Central memory CD8-positive, alpha-beta T cell (primary cell): ENCODE measurements at regions not wholly inside any gene's neighbourhood (a gene's known extent, or its start where the extent isn't known, plus 50 kb on each side); places are given as distances from the start of the nearest gene placed in this dataset.

Experiments
- ATAC-seq: fragments of 150-1000 bp; cut with Tn5 transposase; replicated peaks from 2 replicates; pipeline ENCODE4 v1.10.0; 2022; ENCODE audit warnings: mild to moderate bottlenecking, moderate FRiP score, moderate number of reproducible peaks; ENCODE audit not compliant: poor library complexity, severe bottlenecking; ENCODE audit errors: extremely low read depth
- DNase-seq, 2 donors: peaks; one replicate each; pipeline ENCODE4 v3.0.0; 2021; ENCODE audit warnings: low spot score in 2 of 2
- H3K27ac Mint-ChIP-seq: one replicate; pipeline ENCODE4 v1.8.0; 2022; ENCODE audit warnings: low read depth, mild to moderate bottlenecking, moderate library complexity, mixed read lengths
- H3K27me3 Mint-ChIP-seq: one replicate; pipeline ENCODE4 v1.8.0; 2022; ENCODE audit warnings: mixed read lengths
- H3K36me3 Mint-ChIP-seq: one replicate; pipeline ENCODE4 v1.8.0; 2022; ENCODE audit warnings: mild to moderate bottlenecking, moderate library complexity, mixed read lengths; ENCODE audit not compliant: insufficient read depth
- H3K4me1 Mint-ChIP-seq: one replicate; pipeline ENCODE4 v1.8.0; 2022; ENCODE audit warnings: mixed read lengths
- H3K4me3 Mint-ChIP-seq: one replicate; pipeline ENCODE4 v1.8.0; 2022; ENCODE audit warnings: mild to moderate bottlenecking, moderate library complexity, mixed read lengths
- H3K9me3 Mint-ChIP-seq: one replicate; pipeline ENCODE4 v1.8.0; 2022; ENCODE audit warnings: mixed read lengths

DNA sequence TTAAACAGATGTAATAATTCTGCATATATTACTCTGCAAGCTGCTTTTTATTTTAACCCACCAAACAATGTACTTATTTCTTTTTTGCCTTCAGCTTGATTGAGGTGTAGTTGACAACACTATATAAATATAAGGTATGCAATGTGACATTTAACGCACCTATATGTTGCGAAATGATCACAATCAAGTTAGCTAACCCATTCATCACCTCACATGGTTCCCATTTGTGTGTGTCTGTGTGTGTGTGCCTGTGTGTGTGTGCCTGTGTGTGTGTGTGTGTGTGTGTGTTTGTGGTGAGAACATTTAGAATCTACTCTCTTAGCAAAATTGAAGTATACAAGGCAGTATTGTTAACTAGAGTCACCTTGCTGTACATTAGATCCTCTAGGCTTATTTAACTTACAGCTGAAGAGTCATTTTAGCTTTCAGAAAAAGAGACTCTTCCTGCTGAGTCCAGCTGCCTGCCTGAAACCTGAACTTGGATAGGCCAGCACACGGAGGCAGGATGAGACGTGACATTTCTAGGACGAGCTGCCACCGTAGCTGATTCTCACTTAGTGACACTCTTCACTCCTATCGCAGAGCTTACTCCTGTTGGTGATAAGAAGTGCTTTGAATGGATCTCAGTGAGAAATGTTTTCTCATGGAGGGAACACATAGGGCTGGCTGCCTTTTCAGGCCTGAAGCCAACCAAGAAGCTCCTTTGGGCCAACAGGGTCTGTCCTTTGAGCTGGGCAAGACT lies 126.5 kb upstream of the RIPOR2 start:
- Mint-ChIP-seq H3K9me3 (no peaks in the 10 kb centered on the region), H3K27ac (peak overlapping the region; percentile 3), H3K27me3 (no peaks in the 10 kb centered on the region), H3K4me1 (peaks cover 4% of the 10 kb centered on the region), H3K36me3 (peaks cover 1% of the 10 kb centered on the region), H3K4me3 (no peak overlapping the region)
- DNase-seq = no peak
- no peak for ATAC-seq

DNA sequence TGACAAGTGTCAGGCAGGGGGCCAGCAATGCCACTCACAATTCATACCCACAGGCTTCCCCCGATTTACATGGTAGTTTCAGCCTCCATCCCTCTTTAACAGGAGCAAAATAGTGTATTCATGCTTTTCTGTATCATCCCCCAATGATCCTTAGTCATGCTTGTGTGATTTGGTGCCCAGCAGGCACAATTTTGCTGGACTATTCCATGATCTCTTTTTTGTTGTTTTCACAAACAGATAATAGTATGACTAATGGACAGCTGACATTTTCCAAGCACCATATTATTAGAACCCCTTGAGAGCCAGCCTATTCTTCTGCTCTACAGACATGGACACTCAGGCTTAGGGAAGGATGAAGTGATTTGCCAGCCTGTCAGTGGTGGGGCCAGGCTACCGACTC lies 128.2 kb upstream of the RIPOR2 start:
- H3K9me3 Mint-ChIP-seq = no peaks in the 10 kb centered on the region
- H3K4me3 Mint-ChIP-seq = no peak overlapping the region
- no peak for ATAC-seq
- no peaks in the 10 kb centered on the region for H3K36me3 Mint-ChIP-seq
- H3K27me3 Mint-ChIP-seq = no peaks in the 10 kb centered on the region
- no peaks in the 10 kb centered on the region for H3K4me1 Mint-ChIP-seq
- no peak for DNase-seq
- H3K27ac Mint-ChIP-seq = no peak overlapping the region

DNA sequence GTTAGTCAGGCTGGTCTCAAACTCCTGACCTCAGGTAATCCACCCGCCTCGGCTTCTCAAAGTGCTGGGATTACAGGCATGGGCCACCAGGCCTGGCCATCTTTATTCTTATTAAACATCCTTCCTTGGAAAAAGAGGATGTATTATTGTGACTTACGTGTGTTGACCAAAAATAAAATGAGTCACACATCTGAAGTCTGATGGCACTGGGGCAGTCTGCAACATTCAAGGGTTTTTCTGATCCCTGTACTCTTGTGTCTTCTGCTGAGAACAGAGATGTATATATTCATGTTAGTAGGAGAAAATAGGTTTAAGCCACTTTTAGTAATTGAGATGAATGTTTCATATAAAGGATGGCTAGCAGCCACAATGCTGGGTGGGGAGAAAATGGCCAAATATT lies 129.9 kb upstream of the RIPOR2 start:
- Mint-ChIP-seq H3K27me3 (no peaks in the 10 kb centered on the region), H3K4me3 (no peak overlapping the region), H3K36me3 (no peaks in the 10 kb centered on the region), H3K27ac (no peak overlapping the region), H3K4me1 (peaks cover 8% of the 10 kb centered on the region), H3K9me3 (no peaks in the 10 kb centered on the region)
- DNase-seq (no peak), ATAC-seq (no peak)

DNA sequence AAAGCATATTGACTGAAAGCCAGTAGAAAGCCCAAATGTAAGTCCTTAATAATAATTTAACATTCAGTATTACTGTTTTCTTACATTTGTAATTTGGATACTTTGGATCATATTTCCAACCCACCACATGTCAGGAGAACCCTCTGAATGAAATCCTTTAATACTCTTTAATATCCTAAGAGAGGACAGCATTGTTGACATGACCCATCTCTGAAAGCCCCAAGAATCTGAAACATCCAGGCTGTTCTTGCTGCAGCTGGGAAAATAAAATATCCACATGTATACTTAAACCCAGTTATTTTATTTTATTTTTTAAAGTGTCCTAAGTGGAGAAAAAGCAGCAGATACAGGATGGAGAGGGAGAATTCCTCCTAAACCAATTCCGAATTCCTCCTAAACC lies 130.8 kb upstream of the RIPOR2 start:
- Mint-ChIP-seq H3K9me3 (no peaks in the 10 kb centered on the region), H3K36me3 (peaks cover 2% of the 10 kb centered on the region), H3K4me1 (peaks cover 12% of the 10 kb centered on the region), H3K27me3 (no peaks in the 10 kb centered on the region), H3K4me3 (no peak overlapping the region), H3K27ac (no peak overlapping the region)
- ATAC-seq = no peak
- DNase-seq = no peak

DNA sequence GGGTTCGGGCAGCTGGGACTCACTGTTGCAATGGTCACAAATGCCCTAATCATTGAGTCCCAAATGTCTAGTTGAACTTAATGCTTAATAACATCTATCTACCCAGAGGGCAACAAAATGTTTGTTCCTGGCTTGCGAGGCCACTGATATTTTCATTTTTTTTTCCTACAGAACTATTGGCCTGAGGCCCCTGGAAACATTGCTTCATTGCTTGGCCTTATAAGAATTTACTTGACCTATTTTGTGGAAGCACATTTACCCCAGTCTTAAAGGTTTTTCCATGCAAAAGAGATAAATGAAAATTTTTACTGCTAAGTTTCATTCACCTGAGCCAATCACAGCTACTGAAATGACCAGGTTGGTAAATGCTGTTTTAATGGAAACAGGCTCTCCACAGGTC lies 133.1 kb upstream of the RIPOR2 start:
- no peak overlapping the region for H3K27ac Mint-ChIP-seq
- H3K4me3 Mint-ChIP-seq = no peak overlapping the region
- peaks cover 12% of the 10 kb centered on the region for H3K4me1 Mint-ChIP-seq
- ATAC-seq (no peak), DNase-seq (no peak)
- H3K36me3 Mint-ChIP-seq = peaks cover 4% of the 10 kb centered on the region
- H3K27me3 Mint-ChIP-seq = no peaks in the 10 kb centered on the region
- H3K9me3 Mint-ChIP-seq = no peaks in the 10 kb centered on the region

DNA sequence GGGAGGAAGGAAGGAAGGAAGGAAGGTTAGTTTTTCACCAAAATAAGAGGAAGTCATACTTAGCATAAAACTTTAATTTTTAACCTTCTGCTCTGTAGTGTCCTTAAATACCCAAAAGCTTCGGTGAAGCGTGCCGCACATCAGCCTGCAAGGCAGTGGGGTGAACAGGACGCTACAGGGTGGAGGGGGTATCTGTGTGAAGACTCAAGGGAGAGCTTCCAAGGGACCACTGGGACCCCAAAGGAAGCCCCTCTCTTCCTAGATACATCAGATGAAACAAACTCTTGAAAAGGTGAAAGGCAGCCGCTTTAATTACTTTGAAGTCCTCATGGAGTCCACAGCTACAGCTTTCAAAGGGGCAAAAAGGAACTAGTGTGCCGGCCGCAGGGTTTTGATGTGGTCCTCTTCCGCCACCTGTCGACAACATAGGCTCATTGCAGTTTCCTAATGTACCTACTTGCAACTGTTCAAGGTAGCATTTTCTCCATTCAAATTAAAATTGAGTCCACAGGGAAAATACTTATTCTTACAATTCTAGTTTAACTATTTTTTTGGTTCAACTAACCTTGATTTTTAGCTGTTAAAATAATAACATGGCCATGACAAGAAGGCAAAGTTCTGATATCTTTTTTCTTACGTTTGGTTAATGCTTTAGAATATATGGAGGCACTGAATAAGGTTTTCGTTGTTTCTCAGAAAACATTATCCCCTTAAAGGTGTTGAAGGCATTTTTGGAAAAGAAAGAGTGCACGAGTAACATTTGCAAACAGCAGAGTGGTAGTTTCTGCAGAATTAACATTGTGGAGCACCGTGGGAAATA lies 135.0 kb upstream of the RIPOR2 start:
- Mint-ChIP-seq H3K27ac (peak overlapping the region; percentile 79), H3K9me3 (no peaks in the 10 kb centered on the region), H3K27me3 (no peaks in the 10 kb centered on the region), H3K4me1 (peaks cover 12% of the 10 kb centered on the region), H3K36me3 (peaks cover 4% of the 10 kb centered on the region), H3K4me3 (peak overlapping the region; percentile 56)
- peak; percentile 74 to 78 for DNase-seq
- peak; percentile 88 for ATAC-seq

DNA sequence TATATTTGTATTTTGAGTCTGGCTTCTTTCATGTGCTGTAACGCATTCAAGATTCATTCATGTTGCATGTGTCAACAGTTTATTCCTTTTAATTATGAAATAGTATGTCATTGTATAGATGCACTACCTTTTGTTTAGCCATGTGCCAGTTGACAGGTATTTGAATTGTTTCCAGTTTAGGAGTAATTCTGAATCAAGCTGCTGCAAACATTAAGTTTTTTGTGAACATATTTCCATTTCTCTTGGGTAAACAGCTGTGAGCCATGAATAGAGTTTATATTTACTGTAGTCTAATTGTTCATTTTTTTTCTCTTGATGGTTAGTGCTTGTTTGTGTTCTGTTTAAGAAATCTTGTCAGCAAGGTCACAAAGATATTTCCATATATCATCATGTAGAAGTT lies 142.4 kb upstream of the RIPOR2 start:
- Mint-ChIP-seq H3K4me1 (no peaks in the 10 kb centered on the region), H3K27me3 (no peaks in the 10 kb centered on the region), H3K4me3 (no peak overlapping the region), H3K36me3 (peaks cover 4% of the 10 kb centered on the region), H3K9me3 (no peaks in the 10 kb centered on the region), H3K27ac (no peak overlapping the region)
- ATAC-seq (no peak), DNase-seq (no peak)

DNA sequence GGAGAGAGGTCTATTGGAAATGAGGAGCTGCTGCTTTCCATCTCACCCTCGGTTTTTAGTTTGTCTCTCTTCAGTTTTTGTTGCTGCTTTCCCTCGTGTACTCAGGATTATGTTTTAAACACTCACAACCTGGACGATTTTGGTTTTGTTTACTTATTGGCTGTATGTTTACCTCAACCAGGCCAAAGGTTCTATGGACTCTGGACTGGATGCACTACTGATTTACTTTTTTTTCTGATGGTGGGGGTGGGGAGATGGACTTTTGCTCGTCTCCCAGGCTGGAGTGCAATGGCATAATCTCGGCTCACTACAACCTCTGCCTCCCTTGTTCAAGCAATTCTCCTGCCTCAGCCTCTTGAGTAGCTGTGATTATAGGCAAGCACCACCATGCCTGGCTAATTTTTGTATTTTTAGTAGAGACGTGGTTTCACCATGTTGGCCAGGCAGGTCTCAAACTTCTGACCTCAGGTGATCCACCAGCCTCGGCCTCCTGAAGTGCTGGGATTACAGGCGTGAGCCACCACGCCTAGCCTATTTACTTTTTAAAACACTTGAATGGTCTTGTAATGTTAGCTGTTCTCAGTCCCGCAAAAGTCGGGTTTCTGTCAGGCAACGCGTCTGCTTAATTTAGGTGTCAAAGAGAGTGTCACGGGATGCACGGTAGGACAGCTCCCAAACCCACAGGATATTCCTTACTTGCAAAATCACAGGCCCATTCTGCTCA lies 148.2 kb upstream of the RIPOR2 start:
- no peak overlapping the region for H3K27ac Mint-ChIP-seq
- peaks cover 3% of the 10 kb centered on the region for H3K36me3 Mint-ChIP-seq
- no peaks in the 10 kb centered on the region for H3K27me3 Mint-ChIP-seq
- ATAC-seq (no peak), DNase-seq (no peak)
- peaks cover 6% of the 10 kb centered on the region for H3K4me1 Mint-ChIP-seq
- H3K9me3 Mint-ChIP-seq = no peaks in the 10 kb centered on the region
- no peak overlapping the region for H3K4me3 Mint-ChIP-seq

DNA sequence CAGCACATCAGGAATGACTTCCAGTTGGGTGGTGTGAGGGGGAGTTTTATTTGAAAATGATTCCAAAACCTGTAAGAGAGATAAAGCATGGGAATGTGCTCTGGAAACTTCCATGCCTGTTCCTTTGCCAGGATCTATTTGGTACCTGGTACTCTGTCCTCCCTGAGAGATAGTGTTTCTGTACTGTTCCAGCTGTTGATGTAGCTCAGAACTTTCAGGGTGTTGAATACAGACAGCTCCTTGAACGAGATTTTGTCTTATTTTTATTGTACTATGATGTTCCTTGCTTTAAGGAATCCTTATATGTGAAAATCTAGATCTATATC lies 148.7 kb upstream of the RIPOR2 start:
- no peak for DNase-seq
- Mint-ChIP-seq H3K27ac (no peak overlapping the region), H3K9me3 (no peaks in the 10 kb centered on the region), H3K4me1 (peaks cover 6% of the 10 kb centered on the region), H3K27me3 (no peaks in the 10 kb centered on the region), H3K36me3 (peaks cover 3% of the 10 kb centered on the region), H3K4me3 (no peak overlapping the region)
- ATAC-seq = no peak

DNA sequence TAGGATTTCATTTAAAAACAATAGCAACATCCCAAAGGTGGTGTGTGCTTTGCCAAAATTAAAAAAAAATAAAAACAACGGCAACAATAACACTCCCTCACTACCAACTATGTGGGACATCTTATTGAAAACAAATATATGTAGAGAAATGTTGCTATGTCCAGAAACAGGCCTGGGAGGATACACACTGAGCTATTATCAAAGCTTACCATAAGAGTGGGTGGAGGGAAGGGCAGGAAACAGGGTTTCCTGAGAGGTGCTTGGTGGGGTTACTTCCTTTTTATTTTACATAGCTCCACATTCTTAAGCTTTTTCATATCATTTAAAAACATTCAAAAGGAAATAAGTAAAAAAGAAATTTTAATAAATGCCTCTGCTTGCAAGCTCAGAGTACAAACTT lies 150.0 kb upstream of the RIPOR2 start:
- no peaks in the 10 kb centered on the region for H3K27me3 Mint-ChIP-seq
- H3K4me1 Mint-ChIP-seq = peaks cover 6% of the 10 kb centered on the region
- H3K9me3 Mint-ChIP-seq = no peaks in the 10 kb centered on the region
- ATAC-seq (peak; percentile 52), DNase-seq (no peak)
- no peak overlapping the region for H3K4me3 Mint-ChIP-seq
- H3K36me3 Mint-ChIP-seq = peaks cover 5% of the 10 kb centered on the region
- no peak overlapping the region for H3K27ac Mint-ChIP-seq

DNA sequence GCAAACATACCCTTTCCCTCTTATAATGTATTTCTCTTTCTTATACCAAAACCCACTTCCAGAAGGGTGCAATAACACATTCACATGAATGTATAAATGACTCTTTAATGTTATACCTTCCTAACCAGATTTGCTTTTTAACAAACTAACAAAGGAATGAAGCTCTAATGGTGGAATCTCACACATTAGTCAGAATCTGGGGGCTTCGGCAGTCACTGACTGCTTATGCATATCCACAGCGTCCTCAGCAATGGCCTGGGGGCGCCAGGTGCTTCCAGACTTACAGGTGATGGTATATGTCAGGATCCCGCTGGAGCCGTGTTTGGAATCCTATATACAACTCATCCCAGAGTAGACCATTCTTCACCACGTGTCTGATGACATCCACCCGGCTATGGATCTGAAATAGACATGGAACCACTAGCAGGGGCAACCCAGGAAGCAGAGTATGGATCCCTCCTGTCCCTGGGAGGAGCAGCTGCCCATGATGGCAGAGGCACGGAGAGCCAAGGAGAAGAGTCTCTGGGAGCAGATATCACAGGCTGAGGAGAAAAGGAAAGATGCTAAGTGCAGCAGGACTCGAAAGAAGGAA lies 150.8 kb upstream of the RIPOR2 start:
- Mint-ChIP-seq H3K27ac (no peak overlapping the region), H3K4me3 (no peak overlapping the region), H3K36me3 (peaks cover 5% of the 10 kb centered on the region), H3K4me1 (peaks cover 6% of the 10 kb centered on the region), H3K9me3 (no peaks in the 10 kb centered on the region), H3K27me3 (no peaks in the 10 kb centered on the region)
- DNase-seq (no peak), ATAC-seq (no peak)

DNA sequence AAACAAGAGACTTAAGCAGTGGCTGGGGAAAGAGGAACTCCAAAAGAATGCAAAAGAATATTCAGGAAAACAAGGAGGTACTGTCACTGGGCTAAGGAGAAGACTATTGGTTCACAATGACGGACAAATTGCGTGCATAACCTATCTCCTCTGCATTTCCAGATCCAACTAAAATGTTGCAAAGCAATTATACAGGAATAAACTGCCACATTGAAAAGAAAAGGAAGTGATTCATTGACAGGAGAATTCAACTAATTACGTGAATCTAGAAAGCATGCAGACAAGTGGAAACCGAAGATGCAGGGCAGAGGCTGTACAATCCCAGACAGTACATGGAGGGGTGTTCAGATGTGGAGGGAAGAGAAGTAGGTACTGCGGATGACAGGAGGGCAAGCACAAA lies 152.8 kb upstream of the RIPOR2 start:
- DNase-seq (no peak), ATAC-seq (no peak)
- Mint-ChIP-seq H3K4me1 (peaks cover 6% of the 10 kb centered on the region), H3K9me3 (no peaks in the 10 kb centered on the region), H3K27ac (no peak overlapping the region), H3K36me3 (peaks cover 5% of the 10 kb centered on the region), H3K4me3 (no peak overlapping the region), H3K27me3 (no peaks in the 10 kb centered on the region)
